Tibial artery (tissue), 4 donors: ENCODE measurements at regions not wholly inside any gene's neighbourhood (a gene's known extent, or its start where the extent isn't known, plus 50 kb on each side); places are given as distances from the start of the nearest gene placed in this dataset.
A peak's percentile ranks its signal among the peaks of the same experiment; 100 is the strongest.

ENCODE experiments used
- DNase-seq, 2 donors: peaks; one replicate each; pipeline ENCODE4 v3.0.0-alpha.2; 2019
- H3K27ac ChIP-seq, 2 donors: fragments of 200-600 bp; sonication (generic) in 1 of 2; 1 replicate in 1 of 2; 2 replicates in 1 of 2; pipeline ENCODE4 v1.5.1; 2018 to 2019; ENCODE audit warnings: mild to moderate bottlenecking in 1 of 2
- H3K27me3 ChIP-seq, 2 donors: fragments of 200-600 bp; sonication (generic) in 1 of 2; one replicate each; pipeline versions ENCODE4 v1.5.1 to v1.6.0; 2016 to 2019
- H3K36me3 ChIP-seq, 3 donors: fragments of 200-600 bp; sonication (generic) in 2 of 3; one replicate each; pipeline ENCODE4 v1.5.1; 2016 to 2019; ENCODE audit warnings: mild to moderate bottlenecking in 2 of 3
- H3K4me1 ChIP-seq, 4 donors: fragments of 200-600 bp; sonication (generic) in 2 of 4; 1 replicate in 3 of 4; 2 replicates in 1 of 4; pipeline ENCODE4 v1.5.1; 2016 to 2019
- H3K4me3 ChIP-seq, 2 donors: fragments of 200-600 bp; sonication (generic) in 1 of 2; 1 replicate in 1 of 2; 2 replicates in 1 of 2; pipeline ENCODE4 v1.5.1; 2018 to 2019; ENCODE audit warnings: mild to moderate bottlenecking in 2 of 2
- H3K9me3 ChIP-seq, 3 donors: fragments of 200-600 bp; sonication (generic) in 1 of 3; one replicate each; pipeline ENCODE4 v1.5.1; 2016 to 2019
- CTCF ChIP-seq, 2 experiments: fragments of 200-600 bp in 1 of 2; fragments of 450-650 bp in 1 of 2; IDR thresholded peaks; one replicate each; pipeline ENCODE4 v1.5.1; 2017 to 2019; ENCODE audit warnings: antibody characterized with exemption in 2 of 2, mild to moderate bottlenecking in 1 of 2, moderate library complexity in 1 of 2
- intact Hi-C: fragments of 100-400 bp; cut with DNase I; formaldehyde crosslinking; loops from one replicate; pipeline ENCODE4 v1.15.0; 2023; ENCODE audit warnings: low total_unique reads

DNA sequence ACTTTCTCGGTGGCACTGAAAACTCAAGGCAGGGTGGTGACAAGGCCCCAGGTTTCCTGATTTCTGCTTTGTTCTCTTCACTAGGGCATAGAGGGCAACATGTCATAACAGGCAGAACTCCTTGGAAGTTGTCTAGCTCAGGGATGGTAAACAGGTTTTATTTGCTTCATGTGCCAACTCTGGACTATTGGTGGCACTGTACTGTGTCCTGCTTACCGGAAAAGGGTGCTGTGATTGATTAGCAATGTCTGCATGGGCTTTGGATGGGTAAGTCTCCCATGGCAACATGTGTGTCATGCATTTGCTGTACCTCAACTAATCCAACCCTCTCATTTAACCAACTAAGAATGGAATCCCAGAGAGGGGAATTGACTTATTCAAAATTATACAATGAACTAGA is 70.7 kb upstream of the USP24 start:
- no peaks in the 10 kb centered on the region for H3K9me3 ChIP-seq
- peaks cover 0 to 9% (median 3%) of the 10 kb centered on the region in 4 donors for H3K4me1 ChIP-seq
- H3K27me3 ChIP-seq = no peaks in the 10 kb centered on the region
- H3K36me3 ChIP-seq = no peaks in the 10 kb centered on the region
- TF ChIP-seq CTCF (IDR thresholded peaks at IDR 0.05) = no peak
- intact Hi-C loops = loop anchor here (5.0 to 10.0 kb wide), 2 partner anchors 159 to 1296 kb away; no protein-coding TSS in a partner anchor
- no peak overlapping the region for H3K4me3 ChIP-seq
- no peak overlapping the region for H3K27ac ChIP-seq
- no peak for DNase-seq

DNA sequence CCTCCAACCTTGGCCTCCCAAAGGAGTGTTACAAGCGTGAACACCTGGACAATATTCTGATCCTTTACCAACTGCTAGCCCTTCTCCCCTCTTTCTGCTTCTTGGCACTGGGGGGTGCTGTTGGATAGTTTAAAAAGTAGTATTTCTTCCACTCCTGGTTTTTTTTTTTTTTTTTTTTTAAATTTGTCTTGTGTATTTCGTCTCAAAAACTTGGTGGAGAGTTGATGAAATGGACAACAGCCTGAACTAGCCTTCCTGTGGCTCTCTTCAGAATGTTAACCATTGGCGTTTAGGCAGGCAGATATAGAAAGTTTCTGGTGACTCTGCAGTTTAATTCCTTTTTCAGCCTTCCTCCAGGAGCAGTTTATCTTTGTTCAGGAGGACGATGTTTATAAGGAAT is 69.7 kb upstream of the USP24 start:
- peaks cover 0 to 9% (median 3%) of the 10 kb centered on the region in 4 donors for H3K4me1 ChIP-seq
- H3K27ac ChIP-seq = no peak overlapping the region
- no peak overlapping the region for H3K4me3 ChIP-seq
- DNase-seq = peak in 1 of 2 donors; percentile 56
- no peaks in the 10 kb centered on the region for H3K27me3 ChIP-seq
- intact Hi-C loops = loop anchor here (5.0 to 10.0 kb wide), 3 partner anchors 160 to 1422 kb away; no protein-coding TSS in a partner anchor
- H3K36me3 ChIP-seq = no peaks in the 10 kb centered on the region
- TF ChIP-seq CTCF (IDR thresholded peaks at IDR 0.05) = peak; percentile 44 to 66
- no peaks in the 10 kb centered on the region for H3K9me3 ChIP-seq

- TF ChIP-seq CTCF (IDR thresholded peaks at IDR 0.05) = no peak
- Histone ChIP-seq H3K9me3 (no peaks in the 10 kb centered on the region), H3K4me1 (peaks cover 0 to 7% (median 3%) of the 10 kb centered on the region in 4 donors), H3K36me3 (no peaks in the 10 kb centered on the region), H3K27ac (no peak overlapping the region), H3K4me3 (no peak overlapping the region), H3K27me3 (no peaks in the 10 kb centered on the region)
- intact Hi-C loops = loop anchor here (5.0 to 10.0 kb wide), 2 partner anchors 163 to 1425 kb away; no protein-coding TSS in a partner anchor
- DNase-seq = no peak
Observed at GRCh38 chr1:55282058-55282457, 66.9 kb upstream of the USP24 start.

GRCh38 chr1:55280731-55281130 is 65.6 kb upstream of the USP24 start:
- Histone ChIP-seq H3K27me3 (no peaks in the 10 kb centered on the region), H3K27ac (no peak overlapping the region), H3K36me3 (no peaks in the 10 kb centered on the region), H3K4me3 (no peak overlapping the region), H3K4me1 (peaks cover 0 to 20% (median 8%) of the 10 kb centered on the region in 4 donors), H3K9me3 (no peaks in the 10 kb centered on the region)
- DNase-seq = no peak
- intact Hi-C loops = loop anchor here (5.0 to 10.0 kb wide), 2 partner anchors 164 to 1427 kb away; no protein-coding TSS in a partner anchor
- TF ChIP-seq CTCF (IDR thresholded peaks at IDR 0.05) = no peak

DNA sequence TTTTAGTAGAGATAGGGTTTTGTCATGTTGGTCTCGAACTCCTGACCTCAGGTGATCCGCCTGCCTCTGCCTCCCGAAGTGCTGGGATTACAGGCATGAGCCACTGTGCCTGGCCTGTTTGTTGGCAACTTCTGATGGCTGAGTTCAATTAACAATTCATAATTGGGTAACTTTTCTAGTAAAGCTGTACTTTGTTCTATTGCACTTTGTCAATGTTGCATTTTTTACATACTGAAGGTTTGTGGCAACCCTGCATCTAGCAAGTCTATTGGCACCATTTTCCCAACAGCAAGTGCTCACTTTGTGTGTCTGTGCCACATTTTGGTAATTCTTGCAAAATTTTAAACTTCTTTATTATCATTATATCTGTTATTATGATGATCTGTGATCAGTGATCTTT is 64.5 kb upstream of the USP24 start:
- no peak for TF ChIP-seq CTCF (IDR thresholded peaks at IDR 0.05)
- no peaks in the 10 kb centered on the region for H3K9me3 ChIP-seq
- intact Hi-C loops = loop anchor here (5.0 to 10.0 kb wide), 2 partner anchors 165 to 1428 kb away; no protein-coding TSS in a partner anchor
- H3K27me3 ChIP-seq = no peaks in the 10 kb centered on the region
- no peak overlapping the region for H3K27ac ChIP-seq
- H3K36me3 ChIP-seq = no peaks in the 10 kb centered on the region
- peaks cover 0 to 22% (median 8%) of the 10 kb centered on the region in 4 donors for H3K4me1 ChIP-seq
- no peak for DNase-seq
- no peak overlapping the region for H3K4me3 ChIP-seq

GRCh38 chr1:55278378-55278777 is 63.2 kb upstream of the USP24 start:
- no peak for TF ChIP-seq CTCF (IDR thresholded peaks at IDR 0.05)
- Histone ChIP-seq H3K4me3 (no peak overlapping the region), H3K36me3 (no peaks in the 10 kb centered on the region), H3K27me3 (no peaks in the 10 kb centered on the region), H3K9me3 (no peaks in the 10 kb centered on the region), H3K4me1 (peaks cover 0 to 22% (median 8%) of the 10 kb centered on the region in 4 donors), H3K27ac (no peak overlapping the region)
- intact Hi-C loops = no loop called here
- no peak for DNase-seq
